GM23338 (cell line): ENCODE measurements at regions not wholly inside any gene's neighbourhood (a gene's known extent, or its start where the extent isn't known, plus 50 kb on each side); places are given as distances from the start of the nearest gene placed in this dataset.

ENCODE experiments used
- ATAC-seq: fragments of 200-7000 bp; cut with Tn5 transposase; 3 replicates; pipeline ENCODE4 v1.9.1; 2020
- DNase-seq: peaks from one replicate; pipeline ENCODE4 v3.0.0-alpha.2; 2015; ENCODE audit warnings: low spot score
- H2AFZ ChIP-seq: fragments of 200-600 bp; sonication (generic); 2 replicates; pipeline ENCODE4 v1.8.0; 2016; ENCODE audit warnings: antibody characterized with exemption, mild to moderate bottlenecking, moderate library complexity
- H3F3A ChIP-seq: fragments of 200-600 bp; sonication (generic); replicated peaks from 2 replicates; pipeline ENCODE4 v1.8.0; 2017; ENCODE audit warnings: antibody characterized with exemption, mixed run types, low read depth
- H3K27ac ChIP-seq: fragments of 200-600 bp; sonication (generic); 2 replicates; pipeline ENCODE4 v1.6.1; 2016; ENCODE audit warnings: low read depth
- H3K27me3 ChIP-seq: fragments of 200-600 bp; sonication (generic); 2 replicates; pipeline ENCODE4 v1.8.0; 2016; ENCODE audit warnings: mild to moderate bottlenecking, mixed run types, moderate library complexity; ENCODE audit not compliant: insufficient read depth
- H3K36me3 ChIP-seq: fragments of 200-600 bp; sonication (generic); 2 replicates; pipeline ENCODE4 v1.8.0; 2016; ENCODE audit warnings: mild to moderate bottlenecking; ENCODE audit not compliant: insufficient read depth
- H3K4me1 ChIP-seq: fragments of 200-600 bp; sonication (generic); 2 replicates; pipeline ENCODE4 v1.8.0; 2016; ENCODE audit warnings: mild to moderate bottlenecking, moderate library complexity; ENCODE audit not compliant: insufficient read depth
- H3K4me2 ChIP-seq: fragments of 200-600 bp; sonication (generic); 2 replicates; pipeline ENCODE4 v1.7.1; 2017; ENCODE audit warnings: mixed run types
- H3K4me3 ChIP-seq: fragments of 200-600 bp; sonication (generic); 2 replicates; pipeline ENCODE4 v1.6.1; 2016; ENCODE audit warnings: mixed run types
- H3K79me2 ChIP-seq: fragments of 200-600 bp; sonication (generic); replicated peaks from 2 replicates; pipeline ENCODE4 v1.8.0; 2017; ENCODE audit warnings: mild to moderate bottlenecking; ENCODE audit not compliant: insufficient read depth
- H3K9me2 ChIP-seq: fragments of 200-600 bp; sonication (generic); 2 replicates; pipeline ENCODE4 v1.8.0; 2017; ENCODE audit not compliant: insufficient read depth
- H4K20me1 ChIP-seq: fragments of 200-600 bp; sonication (generic); replicated peaks from 2 replicates; pipeline ENCODE4 v1.8.0; 2017; ENCODE audit warnings: mild to moderate bottlenecking; ENCODE audit not compliant: insufficient read depth
- H3K27ac Mint-ChIP-seq: 2 replicates; pipeline ENCODE4 v1.8.0; 2020; ENCODE audit warnings: inconsistent platforms, mild to moderate bottlenecking, moderate library complexity, mixed read lengths
- H3K27me3 Mint-ChIP-seq: 3 replicates; pipeline ENCODE4 v1.8.0; 2022; ENCODE audit warnings: low read depth, mild to moderate bottlenecking, moderate library complexity, mixed read lengths, inconsistent platforms; ENCODE audit not compliant: insufficient read depth, poor library complexity
- H3K36me3 Mint-ChIP-seq: 3 replicates; pipeline ENCODE4 v1.8.0; 2021; ENCODE audit warnings: low read depth, mild to moderate bottlenecking, inconsistent platforms, moderate library complexity, mixed read lengths
- H3K4me1 Mint-ChIP-seq: 3 replicates; pipeline ENCODE4 v1.8.0; 2020; ENCODE audit warnings: mild to moderate bottlenecking, inconsistent platforms, mixed read lengths
- H3K4me3 Mint-ChIP-seq: 3 replicates; pipeline ENCODE4 v1.8.0; 2021; ENCODE audit warnings: moderate library complexity, mild to moderate bottlenecking, inconsistent platforms, mixed read lengths
- H3K9me3 Mint-ChIP-seq: 3 replicates; pipeline ENCODE4 v1.8.0; 2020; ENCODE audit warnings: moderate library complexity, mild to moderate bottlenecking, inconsistent platforms, mixed read lengths
- EZH2 ChIP-seq: fragments of 200-600 bp; sonication (generic); IDR thresholded peaks from one replicate; pipeline ENCODE4 v1.8.0; 2017; ENCODE audit warnings: antibody characterized with exemption, mild to moderate bottlenecking, low read depth; ENCODE audit not compliant: unreplicated experiment
- JUNB ChIP-seq: IDR thresholded peaks from one replicate; pipeline ENCODE4 v1.6.1; 2016; ENCODE audit warnings: antibody characterized with exemption; ENCODE audit not compliant: unreplicated experiment
- NANOG ChIP-seq: IDR thresholded peaks from 2 replicates; pipeline ENCODE4 v1.6.1; 2016; ENCODE audit warnings: antibody characterized with exemption, borderline replicate concordance
- ZNF114 ChIP-seq: fragments of 250-450 bp; sonication (Bioruptor Pico); IDR thresholded peaks from 2 replicates; pipeline ENCODE4 v1.5.0; 2020; ENCODE audit warnings: mild to moderate bottlenecking, moderate library complexity
- TF ChIP-seq, protein P1 (sequence below), 2 experiments: fragments of 200-600 bp in 1 of 2; sonication (generic) in 1 of 2; conservative IDR thresholded peaks; 2 replicates each; pipeline versions ENCODE4 v1.5.1 to v1.6.1; 2016 to 2017; ENCODE audit warnings: antibody characterized with exemption in 2 of 2, low read depth in 2 of 2, mild to moderate bottlenecking in 2 of 2, moderate library complexity in 1 of 2
- TF ChIP-seq, protein P2 (sequence below): fragments of 250-450 bp; sonication (Bioruptor Pico); IDR thresholded peaks from 2 replicates; pipeline ENCODE4 v1.5.0; 2020; ENCODE audit warnings: mild to moderate bottlenecking, moderate library complexity
- TF ChIP-seq, protein P3 (sequence below): IDR thresholded peaks from one replicate; pipeline ENCODE4 v1.6.1; 2018; ENCODE audit warnings: antibody characterized with exemption; ENCODE audit not compliant: unreplicated experiment
- TF ChIP-seq, protein P4 (sequence below): IDR thresholded peaks from 2 replicates; pipeline ENCODE4 v1.6.1; 2016; ENCODE audit warnings: antibody characterized with exemption

DNA sequence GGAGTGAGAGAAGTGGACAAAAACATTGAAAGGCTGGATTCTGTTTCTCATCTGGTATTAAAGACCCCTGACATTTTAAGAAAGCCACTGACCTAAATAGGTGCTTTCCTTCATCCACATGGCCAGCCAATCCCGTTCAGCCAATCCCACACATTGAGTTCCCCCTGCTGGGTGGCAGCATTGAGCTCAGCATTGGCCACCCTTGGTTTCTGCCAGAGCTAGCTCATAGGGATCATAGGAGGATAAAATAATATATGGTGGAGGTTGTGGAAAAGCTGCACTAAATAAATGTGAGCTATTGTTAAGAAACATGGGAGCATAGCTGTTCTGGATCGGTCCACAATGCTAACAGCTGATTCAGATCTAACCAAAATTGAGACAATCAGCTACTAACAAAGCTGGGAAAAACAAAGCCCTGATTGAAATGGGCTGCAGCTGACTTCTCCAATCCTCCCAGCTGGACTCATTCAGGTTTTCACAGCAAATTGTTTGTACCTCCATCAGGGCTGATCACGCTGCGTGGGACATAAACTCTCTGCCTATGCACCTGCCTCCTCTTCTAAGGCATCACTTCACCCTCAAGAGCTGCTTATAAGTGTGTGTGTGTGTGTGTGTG is 256.5 kb downstream of the EMP1 start:
- no peaks in the 10 kb centered on the region for H3K27me3 ChIP-seq
- H3F3A ChIP-seq: no peaks in the 10 kb centered on the region
- H3K9me3 Mint-ChIP-seq: no peaks in the 10 kb centered on the region
- H3K4me3 ChIP-seq: no peak overlapping the region
- H3K4me3 Mint-ChIP-seq: no peak overlapping the region
- no peaks in the 10 kb centered on the region; the same call in 1 of the 2 replicates for H3K9me2 ChIP-seq
- H3K27ac Mint-ChIP-seq: no peak overlapping the region; the same call in 1 of the 2 replicates
- no peaks in the 10 kb centered on the region for H3K4me1 Mint-ChIP-seq
- H2AFZ ChIP-seq: no peak overlapping the region
- DNase-seq (no peak), ATAC-seq (no peak)
- no peaks in the 10 kb centered on the region for H3K79me2 ChIP-seq
- no peaks in the 10 kb centered on the region for H3K36me3 Mint-ChIP-seq
- no peak overlapping the region for H3K4me2 ChIP-seq
- no peaks in the 10 kb centered on the region for H3K4me1 ChIP-seq
- no peaks in the 10 kb centered on the region for H4K20me1 ChIP-seq
- no peak overlapping the region for H3K27ac ChIP-seq
- no peaks in the 10 kb centered on the region for H3K27me3 Mint-ChIP-seq
- H3K36me3 ChIP-seq: no peaks in the 10 kb centered on the region
- TF ChIP-seq, protein P1, sequence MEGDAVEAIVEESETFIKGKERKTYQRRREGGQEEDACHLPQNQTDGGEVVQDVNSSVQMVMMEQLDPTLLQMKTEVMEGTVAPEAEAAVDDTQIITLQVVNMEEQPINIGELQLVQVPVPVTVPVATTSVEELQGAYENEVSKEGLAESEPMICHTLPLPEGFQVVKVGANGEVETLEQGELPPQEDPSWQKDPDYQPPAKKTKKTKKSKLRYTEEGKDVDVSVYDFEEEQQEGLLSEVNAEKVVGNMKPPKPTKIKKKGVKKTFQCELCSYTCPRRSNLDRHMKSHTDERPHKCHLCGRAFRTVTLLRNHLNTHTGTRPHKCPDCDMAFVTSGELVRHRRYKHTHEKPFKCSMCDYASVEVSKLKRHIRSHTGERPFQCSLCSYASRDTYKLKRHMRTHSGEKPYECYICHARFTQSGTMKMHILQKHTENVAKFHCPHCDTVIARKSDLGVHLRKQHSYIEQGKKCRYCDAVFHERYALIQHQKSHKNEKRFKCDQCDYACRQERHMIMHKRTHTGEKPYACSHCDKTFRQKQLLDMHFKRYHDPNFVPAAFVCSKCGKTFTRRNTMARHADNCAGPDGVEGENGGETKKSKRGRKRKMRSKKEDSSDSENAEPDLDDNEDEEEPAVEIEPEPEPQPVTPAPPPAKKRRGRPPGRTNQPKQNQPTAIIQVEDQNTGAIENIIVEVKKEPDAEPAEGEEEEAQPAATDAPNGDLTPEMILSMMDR (conservative IDR thresholded peaks at IDR 0.05; ENCODE audit: low read depth in 2 of 2): peak in 1 of 2 experiments; percentile 28; a peak in 2 of 4 replicates
- no peak for TF ChIP-seq EZH2

DNA sequence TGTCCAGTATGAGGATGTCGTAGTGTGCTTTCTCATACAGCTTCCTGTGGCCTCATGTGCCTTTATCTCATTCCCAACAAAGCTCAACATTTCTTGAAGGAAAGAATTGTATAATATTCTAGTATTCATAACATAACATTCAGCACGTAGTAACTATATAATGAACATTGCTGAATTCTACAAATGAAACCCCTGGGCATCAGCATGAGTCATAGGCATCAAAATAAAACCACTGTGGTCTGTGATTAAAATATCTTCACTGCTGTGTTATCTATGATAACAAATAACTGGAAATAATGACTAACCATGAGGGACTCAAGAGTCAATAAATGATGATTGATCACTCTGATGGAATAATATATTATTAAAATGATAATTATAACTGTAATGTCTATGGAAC is 255.2 kb downstream of the EMP1 start:
- no peaks in the 10 kb centered on the region for H3K4me1 ChIP-seq
- H3K36me3 Mint-ChIP-seq: no peaks in the 10 kb centered on the region
- H3K36me3 ChIP-seq: no peaks in the 10 kb centered on the region
- H4K20me1 ChIP-seq: no peaks in the 10 kb centered on the region
- ATAC-seq (no peak), DNase-seq (no peak)
- no peak overlapping the region for H3K4me2 ChIP-seq
- H3K9me3 Mint-ChIP-seq: no peaks in the 10 kb centered on the region
- no peak overlapping the region for H3K27ac Mint-ChIP-seq
- no peak overlapping the region for H3K4me3 ChIP-seq
- H3K4me3 Mint-ChIP-seq: no peak overlapping the region
- H3K27me3 Mint-ChIP-seq: no peaks in the 10 kb centered on the region
- no peaks in the 10 kb centered on the region for H3F3A ChIP-seq
- no peaks in the 10 kb centered on the region; the same call in 1 of the 2 replicates for H3K9me2 ChIP-seq
- H3K4me1 Mint-ChIP-seq: no peaks in the 10 kb centered on the region
- no peak overlapping the region for H2AFZ ChIP-seq
- H3K79me2 ChIP-seq: no peaks in the 10 kb centered on the region
- H3K27ac ChIP-seq: no peak overlapping the region
- no peaks in the 10 kb centered on the region for H3K27me3 ChIP-seq
- TF ChIP-seq NANOG (no peak), JUNB (no peak), ZNF114 (CRISPR knock-in tag) (no peak)
- TF ChIP-seq, protein P2, sequence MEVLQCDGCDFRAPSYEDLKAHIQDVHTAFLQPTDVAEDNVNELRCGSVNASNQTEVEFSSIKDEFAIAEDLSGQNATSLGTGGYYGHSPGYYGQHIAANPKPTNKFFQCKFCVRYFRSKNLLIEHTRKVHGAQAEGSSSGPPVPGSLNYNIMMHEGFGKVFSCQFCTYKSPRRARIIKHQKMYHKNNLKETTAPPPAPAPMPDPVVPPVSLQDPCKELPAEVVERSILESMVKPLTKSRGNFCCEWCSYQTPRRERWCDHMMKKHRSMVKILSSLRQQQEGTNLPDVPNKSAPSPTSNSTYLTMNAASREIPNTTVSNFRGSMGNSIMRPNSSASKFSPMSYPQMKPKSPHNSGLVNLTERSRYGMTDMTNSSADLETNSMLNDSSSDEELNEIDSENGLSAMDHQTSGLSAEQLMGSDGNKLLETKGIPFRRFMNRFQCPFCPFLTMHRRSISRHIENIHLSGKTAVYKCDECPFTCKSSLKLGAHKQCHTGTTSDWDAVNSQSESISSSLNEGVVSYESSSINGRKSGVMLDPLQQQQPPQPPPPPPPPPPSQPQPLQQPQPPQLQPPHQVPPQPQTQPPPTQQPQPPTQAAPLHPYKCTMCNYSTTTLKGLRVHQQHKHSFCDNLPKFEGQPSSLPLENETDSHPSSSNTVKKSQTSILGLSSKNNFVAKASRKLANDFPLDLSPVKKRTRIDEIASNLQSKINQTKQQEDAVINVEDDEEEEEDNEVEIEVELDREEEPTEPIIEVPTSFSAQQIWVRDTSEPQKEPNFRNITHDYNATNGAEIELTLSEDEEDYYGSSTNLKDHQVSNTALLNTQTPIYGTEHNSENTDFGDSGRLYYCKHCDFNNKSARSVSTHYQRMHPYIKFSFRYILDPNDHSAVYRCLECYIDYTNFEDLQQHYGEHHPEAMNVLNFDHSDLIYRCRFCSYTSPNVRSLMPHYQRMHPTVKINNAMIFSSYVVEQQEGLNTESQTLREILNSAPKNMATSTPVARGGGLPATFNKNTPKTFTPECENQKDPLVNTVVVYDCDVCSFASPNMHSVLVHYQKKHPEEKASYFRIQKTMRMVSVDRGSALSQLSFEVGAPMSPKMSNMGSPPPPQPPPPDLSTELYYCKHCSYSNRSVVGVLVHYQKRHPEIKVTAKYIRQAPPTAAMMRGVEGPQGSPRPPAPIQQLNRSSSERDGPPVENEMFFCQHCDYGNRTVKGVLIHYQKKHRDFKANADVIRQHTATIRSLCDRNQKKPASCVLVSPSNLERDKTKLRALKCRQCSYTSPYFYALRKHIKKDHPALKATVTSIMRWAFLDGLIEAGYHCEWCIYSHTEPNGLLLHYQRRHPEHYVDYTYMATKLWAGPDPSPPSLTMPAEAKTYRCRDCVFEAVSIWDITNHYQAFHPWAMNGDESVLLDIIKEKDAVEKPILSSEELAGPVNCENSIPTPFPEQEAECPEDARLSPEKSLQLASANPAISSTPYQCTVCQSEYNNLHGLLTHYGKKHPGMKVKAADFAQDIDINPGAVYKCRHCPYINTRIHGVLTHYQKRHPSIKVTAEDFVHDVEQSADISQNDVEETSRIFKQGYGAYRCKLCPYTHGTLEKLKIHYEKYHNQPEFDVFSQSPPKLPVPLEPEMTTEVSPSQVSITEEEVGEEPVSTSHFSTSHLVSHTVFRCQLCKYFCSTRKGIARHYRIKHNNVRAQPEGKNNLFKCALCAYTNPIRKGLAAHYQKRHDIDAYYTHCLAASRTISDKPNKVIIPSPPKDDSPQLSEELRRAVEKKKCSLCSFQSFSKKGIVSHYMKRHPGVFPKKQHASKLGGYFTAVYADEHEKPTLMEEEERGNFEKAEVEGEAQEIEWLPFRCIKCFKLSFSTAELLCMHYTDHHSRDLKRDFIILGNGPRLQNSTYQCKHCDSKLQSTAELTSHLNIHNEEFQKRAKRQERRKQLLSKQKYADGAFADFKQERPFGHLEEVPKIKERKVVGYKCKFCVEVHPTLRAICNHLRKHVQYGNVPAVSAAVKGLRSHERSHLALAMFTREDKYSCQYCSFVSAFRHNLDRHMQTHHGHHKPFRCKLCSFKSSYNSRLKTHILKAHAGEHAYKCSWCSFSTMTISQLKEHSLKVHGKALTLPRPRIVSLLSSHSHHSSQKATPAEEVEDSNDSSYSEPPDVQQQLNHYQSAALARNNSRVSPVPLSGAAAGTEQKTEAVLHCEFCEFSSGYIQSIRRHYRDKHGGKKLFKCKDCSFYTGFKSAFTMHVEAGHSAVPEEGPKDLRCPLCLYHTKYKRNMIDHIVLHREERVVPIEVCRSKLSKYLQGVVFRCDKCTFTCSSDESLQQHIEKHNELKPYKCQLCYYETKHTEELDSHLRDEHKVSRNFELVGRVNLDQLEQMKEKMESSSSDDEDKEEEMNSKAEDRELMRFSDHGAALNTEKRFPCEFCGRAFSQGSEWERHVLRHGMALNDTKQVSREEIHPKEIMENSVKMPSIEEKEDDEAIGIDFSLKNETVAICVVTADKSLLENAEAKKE (CRISPR knock-in tag): no peak
- TF ChIP-seq, protein P3, sequence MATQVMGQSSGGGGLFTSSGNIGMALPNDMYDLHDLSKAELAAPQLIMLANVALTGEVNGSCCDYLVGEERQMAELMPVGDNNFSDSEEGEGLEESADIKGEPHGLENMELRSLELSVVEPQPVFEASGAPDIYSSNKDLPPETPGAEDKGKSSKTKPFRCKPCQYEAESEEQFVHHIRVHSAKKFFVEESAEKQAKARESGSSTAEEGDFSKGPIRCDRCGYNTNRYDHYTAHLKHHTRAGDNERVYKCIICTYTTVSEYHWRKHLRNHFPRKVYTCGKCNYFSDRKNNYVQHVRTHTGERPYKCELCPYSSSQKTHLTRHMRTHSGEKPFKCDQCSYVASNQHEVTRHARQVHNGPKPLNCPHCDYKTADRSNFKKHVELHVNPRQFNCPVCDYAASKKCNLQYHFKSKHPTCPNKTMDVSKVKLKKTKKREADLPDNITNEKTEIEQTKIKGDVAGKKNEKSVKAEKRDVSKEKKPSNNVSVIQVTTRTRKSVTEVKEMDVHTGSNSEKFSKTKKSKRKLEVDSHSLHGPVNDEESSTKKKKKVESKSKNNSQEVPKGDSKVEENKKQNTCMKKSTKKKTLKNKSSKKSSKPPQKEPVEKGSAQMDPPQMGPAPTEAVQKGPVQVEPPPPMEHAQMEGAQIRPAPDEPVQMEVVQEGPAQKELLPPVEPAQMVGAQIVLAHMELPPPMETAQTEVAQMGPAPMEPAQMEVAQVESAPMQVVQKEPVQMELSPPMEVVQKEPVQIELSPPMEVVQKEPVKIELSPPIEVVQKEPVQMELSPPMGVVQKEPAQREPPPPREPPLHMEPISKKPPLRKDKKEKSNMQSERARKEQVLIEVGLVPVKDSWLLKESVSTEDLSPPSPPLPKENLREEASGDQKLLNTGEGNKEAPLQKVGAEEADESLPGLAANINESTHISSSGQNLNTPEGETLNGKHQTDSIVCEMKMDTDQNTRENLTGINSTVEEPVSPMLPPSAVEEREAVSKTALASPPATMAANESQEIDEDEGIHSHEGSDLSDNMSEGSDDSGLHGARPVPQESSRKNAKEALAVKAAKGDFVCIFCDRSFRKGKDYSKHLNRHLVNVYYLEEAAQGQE: no peak
- TF ChIP-seq, protein P4, sequence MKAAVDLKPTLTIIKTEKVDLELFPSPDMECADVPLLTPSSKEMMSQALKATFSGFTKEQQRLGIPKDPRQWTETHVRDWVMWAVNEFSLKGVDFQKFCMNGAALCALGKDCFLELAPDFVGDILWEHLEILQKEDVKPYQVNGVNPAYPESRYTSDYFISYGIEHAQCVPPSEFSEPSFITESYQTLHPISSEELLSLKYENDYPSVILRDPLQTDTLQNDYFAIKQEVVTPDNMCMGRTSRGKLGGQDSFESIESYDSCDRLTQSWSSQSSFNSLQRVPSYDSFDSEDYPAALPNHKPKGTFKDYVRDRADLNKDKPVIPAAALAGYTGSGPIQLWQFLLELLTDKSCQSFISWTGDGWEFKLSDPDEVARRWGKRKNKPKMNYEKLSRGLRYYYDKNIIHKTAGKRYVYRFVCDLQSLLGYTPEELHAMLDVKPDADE: no peak
